Thymus (tissue), 11 donors: ENCODE measurements at regions not wholly inside any gene's neighbourhood (a gene's known extent, or its start where the extent isn't known, plus 50 kb on each side); places are given as distances from the start of the nearest gene placed in this dataset.
"Not testable (repeated sequence)": the region's sequence is repeated elsewhere in the genome, so short reads cannot be mapped to it uniquely, and the experiment has no call there.

Experiments used
- DNase-seq, 9 donors: peaks; one replicate each; pipeline ENCODE4 v3.0.0-alpha.2; 2013; ENCODE audit warnings: low spot score in 9 of 9, low read depth in 6 of 9, missing footprints in 1 of 9
- H3K27ac ChIP-seq, 2 donors: one replicate each; pipeline ENCODE4 v1.5.1; 2013; ENCODE audit warnings: control low read depth in 1 of 2, low read depth in 1 of 2, low read length in 1 of 2, mild to moderate bottlenecking in 1 of 2, moderate library complexity in 1 of 2
- H3K27me3 ChIP-seq, 2 donors: one replicate each; pipeline ENCODE4 v1.5.1; 2013; ENCODE audit warnings: low read length in 1 of 2; ENCODE audit not compliant: control insufficient read depth in 2 of 2, insufficient read depth in 1 of 2
- H3K36me3 ChIP-seq, 2 donors: one replicate each; pipeline ENCODE4 v1.5.1; 2013; ENCODE audit warnings: low read length in 1 of 2, mild to moderate bottlenecking in 1 of 2, moderate library complexity in 1 of 2; ENCODE audit not compliant: control insufficient read depth in 2 of 2, insufficient read depth in 2 of 2
- H3K4me1 ChIP-seq, 2 donors: one replicate each; pipeline ENCODE4 v1.5.1; 2013; ENCODE audit warnings: low read length in 2 of 2; ENCODE audit not compliant: control insufficient read depth in 2 of 2, insufficient read depth in 2 of 2
- H3K4me3 ChIP-seq, 2 donors: one replicate each; pipeline ENCODE4 v1.5.1; 2013; ENCODE audit warnings: low read length in 2 of 2, control low read depth in 1 of 2, mild to moderate bottlenecking in 1 of 2
- H3K9me3 ChIP-seq, 2 donors: one replicate each; pipeline ENCODE4 v1.5.1; 2013; ENCODE audit warnings: low read length in 1 of 2, mild to moderate bottlenecking in 1 of 2; ENCODE audit not compliant: control insufficient read depth in 2 of 2, insufficient read depth in 1 of 2
- WGBS: extraction: QIAGEN DNeasy Blood & Tissue Kit; methylation state at CpG from one replicate; pipeline ENCODE4 v1.1.7; 2013; 5-methylcytosine and 5-hydroxymethylcytosine counted together
- donor health status: healthy.

DNA sequence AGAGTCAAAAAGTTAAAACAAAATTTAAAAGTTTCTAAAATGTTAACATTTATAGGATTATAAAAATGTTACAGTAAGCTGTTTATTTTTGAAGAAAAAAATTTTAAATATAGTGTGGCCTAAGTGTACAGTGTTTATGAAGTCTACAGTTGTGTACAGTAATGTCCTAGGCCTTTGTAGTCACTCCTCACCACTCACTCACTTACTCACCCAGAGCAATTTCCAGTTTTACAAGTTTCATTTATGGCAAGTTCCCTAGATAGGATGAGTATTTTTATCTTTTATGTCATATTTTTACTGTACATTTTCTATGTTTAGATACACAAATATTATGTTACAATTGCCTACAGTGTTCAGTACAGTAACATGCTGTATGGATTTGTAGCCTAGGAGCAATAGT lies 419.9 kb downstream of the ARL4A start:
- DNase-seq: no peak
- no peak overlapping the region for H3K27ac ChIP-seq
- H3K27me3 ChIP-seq: no peaks in the 10 kb centered on the region
- peaks cover 0 to 12% of the 10 kb centered on the region in 2 donors for H3K9me3 ChIP-seq
- no peaks in the 10 kb centered on the region for H3K36me3 ChIP-seq
- H3K4me1 ChIP-seq: no peaks in the 10 kb centered on the region
- H3K4me3 ChIP-seq: no peak overlapping the region

DNA sequence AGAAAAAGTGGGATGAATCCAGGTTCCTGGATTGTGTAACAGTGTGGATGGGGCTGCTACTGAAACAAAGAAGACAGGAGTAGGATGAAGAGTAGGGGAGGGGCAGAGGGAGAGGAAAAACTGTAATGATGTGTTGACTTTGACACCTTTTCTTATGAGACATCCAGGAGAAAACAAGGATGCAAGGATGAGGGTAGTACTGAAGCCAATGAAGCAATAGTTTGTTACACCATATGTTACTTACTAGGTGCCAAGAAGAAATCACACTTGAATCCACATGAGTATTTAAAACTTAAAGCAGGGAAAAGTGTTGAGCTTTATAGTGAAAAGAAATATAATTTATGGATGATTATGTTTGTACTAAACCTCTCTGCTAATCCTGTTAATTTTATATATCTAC lies 420.6 kb downstream of the ARL4A start:
- Histone ChIP-seq H3K27ac (no peak overlapping the region), H3K27me3 (no peaks in the 10 kb centered on the region), H3K9me3 (peaks cover 0 to 12% of the 10 kb centered on the region in 2 donors), H3K36me3 (no peaks in the 10 kb centered on the region), H3K4me1 (no peaks in the 10 kb centered on the region), H3K4me3 (no peak overlapping the region)
- no peak for DNase-seq

DNA sequence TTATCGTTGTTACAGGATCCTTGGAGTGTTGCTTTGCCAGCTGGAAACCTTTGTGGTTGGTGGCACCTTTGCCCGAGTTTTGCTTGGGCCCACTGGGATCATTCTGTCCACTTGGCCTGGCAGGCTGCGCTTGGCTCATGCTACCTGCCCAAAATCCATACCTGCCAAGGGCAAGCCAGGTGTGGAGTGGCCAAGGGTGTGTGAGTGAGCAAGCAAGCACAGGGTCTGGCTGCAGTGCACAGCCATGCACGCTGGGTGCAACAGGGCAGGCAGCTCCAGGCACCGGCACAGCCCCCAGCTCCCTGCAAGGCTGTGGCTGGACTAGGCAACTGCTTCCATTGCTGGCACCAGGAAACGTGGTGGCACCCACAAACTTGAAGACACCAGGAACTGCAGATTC lies 421.8 kb downstream of the ARL4A start:
- H3K27ac ChIP-seq: no peak overlapping the region
- WGBS: 94% methylated on average over 6 of the region's 6 CpGs
- peaks cover 0 to 12% of the 10 kb centered on the region in 2 donors for H3K9me3 ChIP-seq
- H3K36me3 ChIP-seq: no peaks in the 10 kb centered on the region
- H3K4me3 ChIP-seq: no peak overlapping the region
- H3K27me3 ChIP-seq: no peaks in the 10 kb centered on the region
- H3K4me1 ChIP-seq: no peaks in the 10 kb centered on the region
- DNase-seq: no peak

DNA sequence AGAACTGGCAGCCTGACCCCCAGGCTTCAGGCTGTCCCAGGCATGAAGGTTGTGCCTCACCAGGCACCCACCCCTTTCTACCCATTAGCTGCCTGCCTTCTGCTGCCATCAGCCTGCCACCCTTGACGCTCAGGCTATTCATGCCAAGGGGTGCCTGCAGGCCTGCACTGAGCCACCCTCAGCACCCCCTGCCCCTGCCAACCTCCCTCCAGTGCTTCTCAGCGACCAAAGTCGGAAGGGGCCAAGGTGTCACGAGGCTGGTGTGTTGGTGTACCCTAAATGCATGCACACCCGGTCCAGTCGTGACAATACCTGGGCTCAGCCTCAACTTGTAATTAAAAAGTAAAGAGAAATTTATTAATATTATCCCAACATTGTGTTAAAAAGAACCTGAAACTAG lies 422.7 kb downstream of the ARL4A start:
- no peak overlapping the region for H3K27ac ChIP-seq
- WGBS: 97% methylated on average over 6 of the region's 6 CpGs
- DNase-seq: no peak

DNA sequence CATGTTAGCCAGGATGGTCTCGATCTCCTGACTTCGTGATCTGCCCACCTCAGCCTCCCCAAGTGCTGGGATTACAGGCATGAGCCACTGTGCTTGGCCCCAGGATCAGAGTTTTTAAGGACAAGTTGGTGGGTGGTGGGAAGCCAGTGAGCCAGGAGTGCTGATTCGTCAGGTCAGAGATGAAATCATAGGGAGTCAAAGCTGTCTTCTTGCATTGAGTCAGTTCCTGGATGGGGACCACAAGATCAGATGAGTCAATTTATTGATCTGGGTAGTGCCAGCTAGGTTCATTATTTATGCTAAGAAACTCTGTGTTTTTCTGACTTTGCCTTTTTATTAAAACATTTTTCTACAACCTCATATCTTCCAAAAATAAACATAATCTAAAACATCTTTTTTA lies 423.8 kb downstream of the ARL4A start:
- no peak for DNase-seq
- Histone ChIP-seq H3K9me3 (peaks cover 0 to 12% of the 10 kb centered on the region in 2 donors), H3K27me3 (no peaks in the 10 kb centered on the region), H3K36me3 (no peaks in the 10 kb centered on the region), H3K4me1 (no peaks in the 10 kb centered on the region), H3K27ac (no peak overlapping the region), H3K4me3 (no peak overlapping the region)
- 64% methylated on average over 3 of the region's 3 CpGs for WGBS

More for the DNA sequence above, 422.7 kb downstream of the ARL4A start:
- H3K4me3 ChIP-seq: no peak overlapping the region
- H3K27me3 ChIP-seq: no peaks in the 10 kb centered on the region
- H3K9me3 ChIP-seq: peaks cover 0 to 12% of the 10 kb centered on the region in 2 donors
- H3K36me3 ChIP-seq: no peaks in the 10 kb centered on the region
- H3K4me1 ChIP-seq: no peaks in the 10 kb centered on the region

- WGBS: 96% methylated on average over 7 of the region's 7 CpGs
- not testable (repeated sequence) for H3K4me1 ChIP-seq, H3K27ac ChIP-seq, H3K27me3 ChIP-seq, H3K4me3 ChIP-seq, DNase-seq, H3K36me3 ChIP-seq
- H3K9me3 ChIP-seq: peaks cover 0 to 10% of the 10 kb centered on the region in 2 donors
Observed at GRCh38 chr7:13114240-13114639, 426.8 kb downstream of the ARL4A start.

DNA sequence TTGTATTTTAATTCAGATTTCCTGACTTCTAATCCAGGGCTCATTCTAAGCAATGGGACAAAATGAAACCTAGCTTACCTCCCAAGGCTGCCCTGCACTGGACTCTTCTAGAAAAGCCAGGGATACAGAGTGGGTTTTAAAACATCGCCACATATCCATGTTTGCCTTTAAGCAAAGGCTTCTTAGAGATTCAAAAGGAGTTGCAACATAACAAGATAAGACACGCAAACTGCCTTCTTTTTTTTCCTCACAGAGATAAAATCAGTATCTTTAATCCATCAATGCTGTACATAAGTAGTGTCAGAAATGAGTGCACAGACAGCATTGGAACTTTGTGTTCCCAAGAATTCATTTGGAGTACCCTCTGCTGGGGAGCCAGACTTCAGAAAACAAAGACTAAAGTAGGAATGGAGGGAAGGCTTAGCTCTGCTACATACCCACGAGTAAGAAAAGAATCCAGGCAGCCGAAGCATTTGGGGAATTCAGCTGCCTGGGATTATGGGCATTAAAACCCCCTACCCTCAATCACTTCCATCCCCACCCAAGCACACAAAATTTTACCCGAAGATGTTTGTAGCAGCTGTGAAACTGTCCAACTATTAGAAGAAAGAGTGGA lies 427.8 kb downstream of the ARL4A start:
- Histone ChIP-seq H3K9me3 (no peaks in the 10 kb centered on the region), H3K27me3 (no peaks in the 10 kb centered on the region), H3K36me3 (no peaks in the 10 kb centered on the region), H3K4me1 (no peaks in the 10 kb centered on the region), H3K27ac (no peak overlapping the region), H3K4me3 (no peak overlapping the region)
- 85% methylated on average over 5 of the region's 5 CpGs for WGBS
- no peak for DNase-seq

DNA sequence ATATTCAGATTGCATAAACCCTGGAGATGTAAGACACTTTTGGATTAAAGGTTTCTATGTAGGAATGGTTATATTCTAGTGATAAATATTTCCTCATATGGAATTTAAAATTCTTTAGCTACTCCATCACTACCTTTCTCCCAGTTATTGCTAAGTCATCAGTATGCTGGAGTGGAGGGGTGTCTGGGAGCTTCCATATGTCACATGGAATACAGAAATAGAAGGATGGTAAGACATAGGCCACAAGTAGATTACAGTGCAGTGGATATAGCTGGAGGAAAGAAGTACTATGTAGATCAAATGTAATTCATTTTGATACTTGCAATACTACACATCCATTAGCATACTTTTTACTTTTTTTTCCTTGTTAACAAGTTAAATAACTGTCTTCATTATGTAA lies 428.4 kb downstream of the ARL4A start:
- no peak overlapping the region for H3K27ac ChIP-seq

GRCh38 chr7:13117103-13117502 lies 429.7 kb downstream of the ARL4A start:
- Histone ChIP-seq H3K9me3 (no peaks in the 10 kb centered on the region), H3K27ac (no peak overlapping the region), H3K36me3 (no peaks in the 10 kb centered on the region), H3K4me1 (no peaks in the 10 kb centered on the region), H3K4me3 (no peak overlapping the region), H3K27me3 (no peaks in the 10 kb centered on the region)
- DNase-seq: no peak
- 59% methylated on average over 2 of the region's 2 CpGs for WGBS

More for the DNA sequence above, 428.4 kb downstream of the ARL4A start:
- Histone ChIP-seq H3K4me3 (no peak overlapping the region), H3K9me3 (no peaks in the 10 kb centered on the region), H3K4me1 (no peaks in the 10 kb centered on the region), H3K36me3 (no peaks in the 10 kb centered on the region), H3K27me3 (no peaks in the 10 kb centered on the region)
- no peak for DNase-seq

DNA sequence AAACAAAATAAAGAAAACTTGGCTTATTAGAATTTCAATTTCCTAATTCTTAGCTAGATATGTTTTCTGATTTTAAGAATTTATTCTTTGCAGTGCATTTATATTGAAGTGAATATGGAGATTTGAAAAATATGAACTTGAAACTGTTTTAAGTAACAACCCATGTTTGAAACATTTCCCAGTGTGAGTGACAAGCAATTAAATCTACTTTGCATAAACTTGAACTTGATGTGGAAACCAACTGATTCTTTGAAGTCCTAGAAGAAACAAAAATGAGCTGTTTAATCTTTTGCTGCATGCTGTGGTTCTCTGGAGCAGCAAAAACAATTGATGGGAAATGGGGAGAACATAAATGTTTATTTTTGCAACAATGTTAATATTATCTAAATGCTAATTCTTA lies 430.2 kb downstream of the ARL4A start:
- H3K36me3 ChIP-seq: no peaks in the 10 kb centered on the region
- H3K27me3 ChIP-seq: no peaks in the 10 kb centered on the region
- H3K4me1 ChIP-seq: no peaks in the 10 kb centered on the region
- H3K27ac ChIP-seq: no peak overlapping the region
- no peak for DNase-seq
- no peak overlapping the region for H3K4me3 ChIP-seq
- no peaks in the 10 kb centered on the region for H3K9me3 ChIP-seq
